HG03159 (cell line): ENCODE measurements at regions not wholly inside any gene's neighbourhood (a gene's known extent, or its start where the extent isn't known, plus 50 kb on each side); places are given as distances from the start of the nearest gene placed in this dataset.

Experiments used
- ATAC-seq: cut with Tn5 transposase; IDR thresholded peaks from one replicate; pipeline ENCODE4 v1.9.1; 2021; ENCODE audit warnings: mild to moderate bottlenecking, moderate library complexity; ENCODE audit not compliant: unreplicated experiment

DNA sequence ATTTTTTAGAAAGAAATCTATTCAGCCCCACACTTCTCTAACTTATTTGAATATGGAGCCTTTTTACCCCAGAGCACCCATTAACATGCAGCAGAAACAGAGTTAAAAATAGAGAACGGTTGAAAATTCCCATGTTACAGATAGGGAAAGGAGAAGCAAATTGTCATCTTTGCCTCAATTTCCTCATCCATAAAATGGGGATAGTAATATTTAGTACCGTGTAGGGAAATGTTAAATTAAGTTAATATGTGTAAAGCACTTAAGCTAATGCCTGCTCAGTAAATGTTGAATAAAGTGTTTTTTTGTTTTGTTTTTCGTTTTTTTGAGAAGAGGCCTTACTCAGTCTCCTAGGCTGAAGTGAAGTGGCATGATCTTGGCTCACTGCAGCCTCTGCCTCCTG, 50.3 kb downstream of the NAV1 start:
- no peak for ATAC-seq

DNA sequence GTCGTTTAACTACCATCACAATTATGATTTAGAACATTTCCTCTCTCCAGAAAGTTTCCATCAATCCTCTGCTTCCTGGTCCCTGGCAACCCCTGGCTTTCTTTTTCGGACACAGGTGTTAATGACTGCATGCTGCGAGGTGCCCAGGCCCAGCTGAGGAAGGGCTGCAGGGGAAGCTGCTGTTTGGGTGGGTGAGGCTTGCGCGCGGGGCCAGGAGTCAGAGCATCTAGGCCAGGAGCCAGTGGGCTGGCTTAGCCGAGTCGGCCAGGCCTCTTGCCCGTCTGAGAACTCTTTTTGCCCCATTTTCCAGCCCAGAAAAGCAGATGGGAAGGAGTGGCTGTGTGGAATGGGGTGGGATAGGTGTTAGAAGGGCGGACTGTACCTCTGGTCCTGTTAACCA, 51.5 kb downstream of the NAV1 start:
- no peak for ATAC-seq

DNA sequence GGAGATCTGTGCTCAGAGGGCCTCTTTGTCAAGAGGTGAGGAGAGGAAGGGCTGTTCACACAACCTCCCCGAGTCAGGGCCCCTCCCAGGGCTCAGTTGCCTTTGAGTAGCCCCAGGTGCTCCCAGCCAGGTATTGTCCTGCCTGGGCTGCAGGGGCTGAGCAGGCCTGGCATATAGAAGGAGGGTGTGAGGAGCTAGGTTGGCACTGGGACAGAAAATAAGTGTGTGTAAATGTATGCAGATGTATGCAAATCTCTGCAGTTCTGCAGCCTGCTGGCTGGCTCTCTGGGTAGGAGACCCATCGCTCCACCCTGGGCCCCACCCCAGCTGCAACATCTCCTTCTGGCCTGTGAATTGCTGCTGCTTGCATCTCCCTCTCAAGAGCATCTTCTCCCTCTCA, 52.4 kb downstream of the NAV1 start:
- ATAC-seq: no peak

DNA sequence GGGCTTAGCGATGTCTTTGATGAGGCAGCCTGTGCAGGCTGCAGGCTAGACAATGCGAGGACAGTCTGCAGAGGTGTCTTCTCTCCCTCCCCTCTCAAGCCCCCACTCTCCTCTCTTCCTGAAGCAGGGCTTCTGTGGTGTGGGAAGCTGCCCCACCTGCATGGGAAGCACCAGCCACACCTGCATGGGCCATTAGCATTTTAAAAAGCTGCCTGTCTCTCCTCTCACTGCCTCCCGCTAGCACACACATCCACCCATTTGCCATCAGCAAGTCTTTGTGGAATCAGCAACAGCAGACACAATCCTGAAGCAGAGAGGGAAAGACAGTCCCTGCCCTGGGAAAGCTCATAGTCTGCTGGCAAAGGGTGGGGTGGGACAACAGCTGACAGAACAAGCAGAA, 53.1 kb downstream of the NAV1 start:
- no peak for ATAC-seq

DNA sequence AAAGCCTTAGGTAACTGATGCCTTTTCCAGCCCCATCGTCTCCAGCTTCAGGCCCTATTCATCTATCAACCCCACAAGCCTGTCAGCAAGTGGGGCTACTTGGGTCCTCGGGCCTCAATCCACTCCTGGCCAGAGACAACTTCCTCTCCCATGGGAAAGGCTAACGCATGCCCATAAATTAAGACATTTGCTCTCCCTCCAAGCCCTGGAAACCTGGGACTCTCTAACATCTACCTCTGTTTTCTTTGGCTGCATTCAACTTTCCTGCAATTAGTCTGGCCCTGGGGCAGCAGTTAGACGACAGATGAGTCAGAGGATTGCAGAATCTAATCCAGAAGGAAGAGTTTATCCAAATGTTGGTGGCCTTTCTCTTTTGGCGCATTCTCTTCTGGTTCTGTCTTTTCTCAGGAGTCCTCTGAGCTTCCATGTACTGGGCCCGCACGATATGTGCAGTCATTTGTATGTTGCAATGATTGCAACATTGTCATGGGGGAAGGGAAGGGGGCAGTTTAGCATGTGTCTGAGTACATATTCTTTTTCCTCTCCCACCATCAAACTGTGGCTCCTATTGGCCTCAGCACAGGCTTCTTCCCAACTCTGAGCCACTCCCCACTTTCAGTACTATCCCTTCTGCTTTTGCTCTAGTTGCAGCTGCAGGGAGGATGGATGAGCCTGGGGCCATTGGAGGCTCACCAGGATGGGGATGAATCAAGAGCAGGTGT, 54.4 kb downstream of the NAV1 start:
- no peak for ATAC-seq

DNA sequence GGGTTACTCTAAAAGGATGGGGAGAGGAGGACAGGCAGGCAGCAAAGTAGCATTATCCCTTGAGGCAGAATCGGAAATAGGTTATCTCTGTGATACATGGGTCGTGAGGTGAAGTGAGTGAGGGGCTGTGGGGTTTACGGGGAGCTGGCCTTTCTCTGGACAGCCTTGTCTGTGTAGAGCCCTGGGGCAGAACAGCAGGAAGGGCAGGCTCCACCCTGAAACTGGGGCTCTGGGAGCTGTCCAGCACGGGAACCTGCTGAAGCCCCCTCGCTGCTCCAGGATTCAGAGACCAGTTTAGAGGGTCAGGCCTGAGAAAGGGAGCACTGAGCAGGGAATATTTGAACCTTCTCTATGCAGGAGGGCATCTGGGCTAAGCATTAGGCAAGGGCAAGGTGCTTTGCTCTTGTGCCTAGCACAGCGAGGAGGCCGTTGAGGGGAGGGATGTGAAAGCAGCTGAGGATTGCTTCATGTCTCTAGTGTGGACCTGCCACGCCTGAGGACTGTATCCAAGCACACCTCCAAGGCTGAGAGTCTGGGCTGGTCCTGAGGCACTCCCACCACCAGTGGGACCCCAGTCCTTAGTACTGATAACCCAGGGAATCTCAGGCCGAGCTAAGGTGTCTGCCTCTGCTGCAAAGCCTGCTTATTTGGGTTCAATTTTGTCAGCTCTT, 55.8 kb downstream of the NAV1 start:
- no peak for ATAC-seq

DNA sequence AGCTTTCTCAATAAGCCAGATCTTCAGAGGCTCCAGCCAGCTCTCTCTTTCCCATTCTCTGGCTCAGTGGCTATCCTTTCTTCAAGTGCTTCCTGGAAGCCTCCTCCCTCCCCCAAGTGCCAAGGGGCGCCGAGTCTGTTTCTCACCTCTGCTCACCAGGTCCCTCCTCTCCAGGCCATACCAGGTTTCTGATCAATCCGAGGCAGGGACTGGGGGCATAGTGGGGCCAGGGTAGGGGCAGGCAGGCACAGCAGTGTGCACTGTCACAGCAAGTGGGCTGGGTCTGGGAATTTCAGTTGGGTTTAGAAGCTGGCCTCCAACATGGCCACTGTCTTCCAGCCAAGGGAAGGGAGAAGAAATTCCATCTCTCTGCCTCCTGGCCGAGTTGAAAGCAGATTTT, 56.5 kb downstream of the NAV1 start:
- no peak for ATAC-seq

DNA sequence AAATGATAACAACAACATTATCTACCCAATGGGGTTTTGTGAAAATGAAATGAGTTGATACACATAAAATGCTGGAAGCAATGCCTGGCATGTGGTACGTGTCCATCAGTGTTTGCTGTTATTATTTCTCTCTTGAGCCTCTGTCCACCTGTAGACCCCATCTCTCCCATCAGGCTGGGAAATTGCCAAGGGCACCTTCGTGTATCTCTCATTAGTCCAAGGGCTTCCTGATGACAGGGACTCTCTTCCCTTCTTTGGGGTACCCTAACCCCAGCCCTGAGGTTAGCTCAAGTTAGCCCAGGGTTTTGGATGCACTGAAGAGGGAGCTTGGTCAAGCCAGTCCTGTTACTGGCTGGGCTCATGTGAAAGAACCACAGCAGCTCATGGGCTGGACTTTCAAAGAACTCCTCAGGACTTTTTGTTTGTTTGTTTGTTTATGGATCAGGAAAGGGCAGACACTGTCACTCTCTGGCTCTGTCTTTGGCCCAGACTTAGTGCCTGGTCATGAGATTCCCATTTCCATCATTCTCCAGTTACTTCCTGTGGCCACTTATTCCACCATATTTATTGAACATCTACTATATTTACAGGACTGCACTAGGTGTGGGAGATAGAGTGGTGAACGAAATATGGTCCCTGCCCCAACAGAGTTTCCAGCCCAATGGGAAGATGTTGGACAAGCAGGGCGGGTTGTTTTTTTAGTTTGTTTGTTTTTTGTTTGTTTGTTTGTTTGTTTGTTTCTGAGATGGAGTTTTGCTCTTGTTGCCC, 57.4 kb downstream of the NAV1 start:
- no peak for ATAC-seq

DNA sequence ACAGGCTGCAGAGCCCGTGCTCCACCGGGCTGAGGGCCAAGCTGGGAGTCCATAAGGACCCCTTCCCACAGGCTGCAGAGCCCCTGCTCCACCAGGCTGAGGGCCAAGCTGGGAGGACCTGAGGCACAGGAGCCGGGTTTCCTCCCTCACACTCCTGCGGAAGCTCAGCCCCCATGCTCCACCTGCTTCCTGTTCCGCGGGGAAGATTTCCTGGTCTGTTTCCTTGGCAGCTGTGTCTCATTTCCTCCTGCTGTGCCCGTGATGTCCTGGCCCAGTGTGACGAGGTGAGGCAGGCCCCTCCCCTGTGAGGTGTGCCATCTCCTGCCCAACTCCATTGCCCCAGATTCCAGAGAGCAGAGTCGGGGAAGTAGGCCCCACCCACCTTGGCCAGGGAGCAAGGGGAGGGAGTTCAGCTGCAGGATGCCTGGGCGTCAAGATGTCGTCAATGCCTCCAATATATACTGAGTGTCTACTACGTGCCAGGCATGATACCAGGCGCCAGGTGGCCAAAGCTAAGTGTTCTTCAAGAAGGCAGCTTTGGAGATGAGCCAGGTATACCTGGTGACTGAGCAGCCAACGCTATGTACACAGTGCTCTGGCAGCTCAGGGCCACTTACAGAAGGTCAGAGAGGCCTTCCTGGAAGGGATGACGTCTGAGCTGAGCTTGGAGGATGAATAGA, 58.8 kb downstream of the NAV1 start:
- ATAC-seq: no peak

DNA sequence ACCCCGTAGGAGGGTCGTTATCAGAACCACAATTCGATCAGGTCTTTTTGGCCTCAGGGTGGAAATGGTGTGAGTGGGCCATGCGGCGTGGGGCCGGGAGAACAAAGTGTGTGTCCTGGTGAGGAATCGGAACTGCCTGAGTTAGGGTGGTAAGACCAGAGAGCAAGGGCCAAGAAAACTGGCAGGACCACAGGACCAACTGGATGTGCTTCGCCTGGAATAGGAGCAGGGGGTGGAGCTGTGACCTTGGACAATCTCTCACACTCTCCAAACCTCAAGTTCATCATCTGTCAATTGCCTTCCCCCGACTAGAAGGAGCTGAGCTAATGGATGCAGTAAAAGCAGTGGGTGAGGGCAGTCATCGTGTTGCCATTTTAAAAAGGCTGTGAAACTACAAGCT, 59.5 kb downstream of the NAV1 start:
- ATAC-seq: no peak

DNA sequence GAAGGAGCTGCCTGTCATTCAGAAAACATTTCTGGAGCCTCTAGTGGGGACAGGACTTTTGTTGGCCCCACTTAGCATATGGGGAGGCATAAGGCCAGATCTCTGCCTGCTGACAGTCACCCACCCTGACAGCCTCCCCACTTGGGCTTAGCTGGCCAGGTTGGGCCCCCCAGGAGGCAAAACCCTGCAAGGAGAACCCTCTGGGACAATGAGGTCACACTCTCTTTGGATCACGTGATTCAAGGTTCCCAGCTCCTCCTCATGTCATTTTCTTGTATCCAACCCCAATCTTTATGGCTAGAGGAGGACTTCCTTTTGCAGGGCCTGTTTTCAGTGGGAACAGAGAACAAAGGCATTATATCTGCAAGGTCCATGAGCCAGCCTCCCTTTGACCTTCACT, 60.0 kb downstream of the NAV1 start:
- no peak for ATAC-seq

DNA sequence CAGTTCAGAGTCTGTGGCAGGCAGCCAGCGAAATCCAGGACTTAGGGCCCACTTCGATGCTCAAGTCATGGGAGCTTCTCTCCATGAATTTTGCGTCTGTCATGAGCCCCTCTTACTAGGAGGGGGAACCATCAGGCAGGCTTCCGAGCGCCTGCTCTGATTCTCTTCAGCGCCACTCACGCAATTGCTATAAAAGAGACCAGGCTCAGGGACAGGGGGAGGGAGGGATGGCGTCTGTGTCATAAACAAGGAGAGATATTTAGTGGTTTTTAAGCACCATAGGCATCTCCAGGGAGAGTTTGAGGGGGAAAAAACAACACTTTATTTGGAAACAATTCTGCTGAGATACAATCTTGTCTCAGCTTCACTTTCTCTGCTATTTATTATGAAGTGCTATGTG, 60.6 kb downstream of the NAV1 start:
- ATAC-seq: no peak

DNA sequence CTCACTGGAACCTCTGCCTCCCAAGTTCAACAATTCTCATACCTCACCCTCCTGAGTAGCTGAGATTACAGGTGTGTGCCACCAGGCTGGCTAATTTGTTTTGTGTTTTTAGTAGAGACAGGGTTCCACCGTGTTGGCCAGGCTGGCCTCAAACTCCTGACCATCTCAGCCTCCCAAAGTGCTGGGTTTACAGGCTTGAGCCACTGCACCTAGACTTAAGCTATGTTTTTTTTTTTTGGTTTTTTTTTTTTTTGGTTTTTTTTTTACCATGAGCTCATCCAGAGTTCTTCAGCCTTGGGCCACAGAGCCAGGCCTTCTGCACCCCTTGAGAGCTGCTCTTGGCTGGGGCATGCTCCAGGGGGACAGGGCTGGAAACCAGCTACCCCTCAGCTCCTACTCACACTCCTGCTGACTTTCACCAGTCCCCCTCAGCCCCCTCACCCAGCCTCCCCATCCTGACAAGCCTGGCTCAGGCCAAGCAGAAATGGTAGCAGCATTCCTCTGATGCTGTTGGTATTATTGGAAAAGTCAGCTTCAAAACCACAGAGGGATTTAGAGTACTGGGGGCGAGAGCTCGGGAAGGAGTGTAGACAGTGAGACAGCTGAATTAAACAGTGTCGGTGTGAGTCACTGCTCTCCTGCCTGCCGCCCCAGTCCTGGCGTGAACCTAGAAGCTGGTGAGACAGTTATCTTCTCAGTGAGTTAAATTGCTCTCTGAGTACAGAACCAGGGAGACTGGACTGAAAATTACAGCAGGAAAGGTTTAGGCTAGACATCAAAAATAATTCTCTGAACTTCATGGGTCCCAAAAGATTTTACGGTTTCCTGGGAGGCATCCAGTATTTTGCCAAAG, 63.7 kb downstream of the NAV1 start:
- ATAC-seq: no peak

DNA sequence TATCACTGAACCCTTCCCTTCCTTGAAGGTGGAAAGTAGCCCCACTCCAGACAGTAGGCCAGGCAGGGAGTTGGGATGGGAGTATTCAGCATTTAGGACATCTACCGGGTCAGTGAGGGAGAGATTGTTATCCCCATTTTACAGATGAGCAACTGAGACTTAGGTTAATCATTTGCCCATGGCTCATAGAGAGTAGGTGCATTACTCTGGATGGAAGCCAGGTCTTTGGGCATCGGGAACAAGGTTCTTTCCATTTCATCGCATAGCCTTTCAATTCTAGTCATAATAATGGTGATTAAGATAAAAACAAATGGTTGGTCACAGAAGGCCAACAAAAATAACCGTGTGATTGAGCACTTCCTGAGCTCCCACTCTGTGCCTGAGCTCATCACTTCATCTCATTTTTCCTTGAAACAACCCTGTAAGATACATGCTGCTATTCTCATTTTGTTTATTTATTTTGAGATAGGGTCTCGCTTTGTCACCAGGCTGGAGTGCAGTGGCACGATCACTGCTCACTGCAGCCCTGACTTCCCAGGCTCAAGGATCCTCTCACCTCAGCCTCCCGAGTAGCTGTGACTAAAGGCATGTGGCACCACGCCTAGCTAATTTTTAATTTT, 64.8 kb downstream of the NAV1 start:
- ATAC-seq: no peak

DNA sequence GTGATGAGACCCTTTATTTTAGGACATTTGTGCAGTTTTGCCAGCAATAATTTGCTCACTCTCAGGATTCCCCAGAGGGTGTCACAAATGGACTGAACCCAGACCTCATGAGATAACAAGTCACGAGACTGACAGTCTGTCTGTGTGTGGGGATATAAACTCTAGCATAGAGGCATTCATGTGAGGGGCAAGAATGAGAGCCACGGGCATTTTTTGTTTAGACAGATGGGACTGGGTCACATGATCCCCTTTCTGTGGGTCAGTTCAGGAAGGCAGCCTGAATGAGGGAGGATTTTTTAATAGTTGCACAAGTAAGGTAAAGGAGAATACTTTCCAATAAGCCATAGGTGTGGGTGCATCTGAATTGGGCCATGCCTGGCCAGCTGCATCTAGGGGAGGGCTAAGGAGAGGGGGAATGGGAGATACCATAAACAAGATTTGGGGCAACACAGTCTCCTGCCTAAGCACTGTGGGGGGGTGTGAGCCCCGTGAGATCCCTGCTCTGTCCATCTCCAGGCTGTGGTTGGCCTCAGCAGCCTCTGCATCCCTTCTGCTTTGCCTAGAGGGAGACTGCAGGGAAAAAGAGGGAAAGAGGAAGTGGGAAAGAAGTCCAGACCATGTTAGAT, 66.6 kb downstream of the NAV1 start:
- no peak for ATAC-seq

DNA sequence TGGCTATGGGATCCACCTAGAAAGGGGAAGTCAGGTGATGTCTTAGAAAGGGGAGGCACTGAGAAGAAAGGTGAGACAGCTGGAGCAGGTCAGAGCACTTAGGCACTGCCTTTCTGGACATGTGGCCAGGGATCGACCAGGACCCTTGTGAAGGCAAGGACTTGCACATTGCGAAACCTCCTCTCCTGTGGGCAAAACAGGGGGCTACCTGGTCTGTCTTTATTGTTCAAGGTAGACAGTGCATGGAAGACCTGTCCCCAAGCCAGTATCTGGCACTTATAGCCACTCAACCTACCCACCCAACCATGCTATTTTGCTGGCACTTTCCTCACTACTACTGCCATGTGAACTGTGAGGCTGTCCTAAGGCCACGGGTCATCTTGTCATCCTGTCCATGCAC, 67.2 kb downstream of the NAV1 start:
- no peak for ATAC-seq

DNA sequence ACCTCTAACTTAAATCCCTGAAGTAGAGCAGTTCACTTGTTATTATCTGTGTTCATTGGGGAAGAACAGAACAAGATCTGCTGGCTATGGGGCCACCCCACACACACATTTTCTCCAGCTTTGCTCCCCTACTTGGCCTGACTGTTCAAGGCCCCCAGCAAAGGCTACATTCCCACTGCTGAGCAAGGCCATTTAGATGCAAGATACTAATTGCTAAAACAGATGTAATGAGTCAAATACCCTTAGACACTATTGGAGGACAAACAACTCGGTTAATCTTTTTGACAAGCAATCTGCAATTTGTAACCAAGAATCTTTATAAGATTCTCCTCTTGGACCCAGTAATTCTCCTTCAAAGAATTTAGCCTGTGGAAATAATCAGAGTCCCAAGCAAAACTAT, 67.7 kb downstream of the NAV1 start:
- no peak for ATAC-seq

DNA sequence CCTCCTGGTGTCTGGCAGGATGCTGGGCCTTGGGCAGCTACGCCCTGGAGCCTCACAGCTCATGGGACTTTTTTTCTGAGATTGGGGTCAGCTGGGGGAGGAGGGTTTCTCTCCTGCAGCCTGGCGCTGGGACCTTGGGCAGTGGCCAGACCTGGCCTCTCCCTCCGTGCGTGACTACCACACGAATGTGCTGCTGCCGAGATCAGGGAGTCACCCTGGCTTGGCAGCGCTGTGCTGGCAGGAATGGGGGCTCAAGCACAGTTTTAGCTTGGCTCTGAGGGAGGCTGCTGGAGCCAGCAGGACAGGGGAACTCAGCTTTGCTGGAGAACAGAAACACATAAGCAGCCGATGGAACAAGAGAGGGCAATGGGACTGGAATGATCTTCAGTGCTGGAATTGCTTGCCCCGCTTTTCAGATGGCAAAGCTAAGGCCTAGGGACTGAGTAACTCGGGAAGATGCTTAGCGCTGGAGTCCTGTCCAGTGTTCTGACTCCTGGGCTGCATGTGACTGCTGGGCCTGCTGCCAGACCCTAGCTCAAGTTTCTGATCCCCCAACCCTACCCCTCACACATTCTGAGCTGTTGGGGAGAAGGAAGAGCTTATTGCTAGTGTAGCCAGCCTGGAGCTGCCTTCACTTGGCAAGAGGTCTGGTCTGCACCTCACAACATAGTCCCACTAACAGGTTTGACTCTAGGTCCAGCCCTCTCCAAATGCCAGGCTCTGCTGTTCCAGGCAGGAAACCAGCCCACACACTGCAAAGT, 69.9 kb downstream of the NAV1 start:
- no peak for ATAC-seq
